Fibroblast of lung (primary cell): ENCODE measurements at regions not wholly inside any gene's neighbourhood (a gene's known extent, or its start where the extent isn't known, plus 50 kb on each side); places are given as distances from the start of the nearest gene placed in this dataset.

Source experiments
- DNase-seq, 2 donors: peaks; one replicate each; pipeline versions ENCODE4 v3.0.0 to v3.0.0-alpha.2; 2010; ENCODE audit warnings: low read depth in 2 of 2
- H2AFZ ChIP-seq: 2 replicates; pipeline ENCODE4 v1.5.1; 2012; ENCODE audit warnings: low read length, control low read depth, inconsistent platforms
- H3K27ac ChIP-seq: 2 replicates; pipeline ENCODE4 v1.5.1; 2011; ENCODE audit warnings: low read length, control low read depth; ENCODE audit not compliant: insufficient read depth
- H3K27me3 ChIP-seq: 2 replicates; pipeline ENCODE4 v1.5.1; 2011; ENCODE audit warnings: mild to moderate bottlenecking, low read length; ENCODE audit not compliant: control insufficient read depth, insufficient read depth
- H3K36me3 ChIP-seq: 2 replicates; pipeline ENCODE4 v1.5.1; 2011; ENCODE audit warnings: low read length; ENCODE audit not compliant: control insufficient read depth, insufficient read depth
- H3K4me1 ChIP-seq: 2 replicates; pipeline ENCODE4 v1.5.1; 2011; ENCODE audit warnings: low read length; ENCODE audit not compliant: control insufficient read depth, insufficient read depth; ENCODE audit errors: extremely low read depth
- H3K4me2 ChIP-seq: 2 replicates; pipeline ENCODE4 v1.5.1; 2011; ENCODE audit warnings: low read length, control low read depth; ENCODE audit not compliant: insufficient read depth; ENCODE audit errors: extremely low read depth
- H3K4me3 ChIP-seq, 4 experiments: fragments of 200-600 bp in 1 of 4; sonication (generic) in 1 of 4; replicated peaks in 1 of 4; 2 replicates each; pipeline ENCODE4 v1.5.1; 2011 to 2016; ENCODE audit warnings: low read length in 4 of 4, low read depth in 3 of 4, mild to moderate bottlenecking in 3 of 4, control low read depth in 2 of 4, inconsistent platforms in 1 of 4, mixed read lengths in 1 of 4; ENCODE audit not compliant: insufficient read depth in 1 of 4; ENCODE audit errors: control extremely low read depth in 1 of 4
- H3K79me2 ChIP-seq: 2 replicates; pipeline ENCODE4 v1.5.1; 2012; ENCODE audit warnings: mild to moderate bottlenecking, low read length, inconsistent platforms; ENCODE audit not compliant: control insufficient read depth, insufficient read depth
- H3K9ac ChIP-seq: 2 replicates; pipeline ENCODE4 v1.5.1; 2011; ENCODE audit warnings: mild to moderate bottlenecking, low read length, control low read depth; ENCODE audit not compliant: insufficient read depth
- H3K9me3 ChIP-seq: 2 replicates; pipeline ENCODE4 v1.5.1; 2012; ENCODE audit warnings: low read depth, low read length; ENCODE audit not compliant: control insufficient read depth, insufficient read depth
- H4K20me1 ChIP-seq: 2 replicates; pipeline ENCODE4 v1.5.1; 2011; ENCODE audit warnings: low read length; ENCODE audit not compliant: control insufficient read depth, insufficient read depth; ENCODE audit errors: extremely low read depth
- EZH2 ChIP-seq: IDR thresholded peaks from 2 replicates; pipeline ENCODE4 v1.5.1; 2012; ENCODE audit warnings: low read length, control low read depth, mild to moderate bottlenecking; ENCODE audit errors: missing control alignments
- TF ChIP-seq, protein P1 (sequence below), 2 donors: IDR thresholded peaks in 1 of 2; conservative IDR thresholded peaks in 1 of 2; 1 replicate in 1 of 2; 2 replicates in 1 of 2; pipeline ENCODE4 v1.5.1; 2011 to 2012; ENCODE audit warnings: low read length in 2 of 2, control low read depth in 1 of 2, inconsistent platforms in 1 of 2, low read depth in 1 of 2, mild to moderate bottlenecking in 1 of 2

GRCh38 chr14:87076146-87076545 is 916.8 kb downstream of the GALC start:
- H3K27ac ChIP-seq: no peak overlapping the region
- H3K27me3 ChIP-seq: no peaks in the 10 kb centered on the region
- no peaks in the 10 kb centered on the region for H3K9me3 ChIP-seq
- no peaks in the 10 kb centered on the region for H3K79me2 ChIP-seq
- TF ChIP-seq, protein P1, sequence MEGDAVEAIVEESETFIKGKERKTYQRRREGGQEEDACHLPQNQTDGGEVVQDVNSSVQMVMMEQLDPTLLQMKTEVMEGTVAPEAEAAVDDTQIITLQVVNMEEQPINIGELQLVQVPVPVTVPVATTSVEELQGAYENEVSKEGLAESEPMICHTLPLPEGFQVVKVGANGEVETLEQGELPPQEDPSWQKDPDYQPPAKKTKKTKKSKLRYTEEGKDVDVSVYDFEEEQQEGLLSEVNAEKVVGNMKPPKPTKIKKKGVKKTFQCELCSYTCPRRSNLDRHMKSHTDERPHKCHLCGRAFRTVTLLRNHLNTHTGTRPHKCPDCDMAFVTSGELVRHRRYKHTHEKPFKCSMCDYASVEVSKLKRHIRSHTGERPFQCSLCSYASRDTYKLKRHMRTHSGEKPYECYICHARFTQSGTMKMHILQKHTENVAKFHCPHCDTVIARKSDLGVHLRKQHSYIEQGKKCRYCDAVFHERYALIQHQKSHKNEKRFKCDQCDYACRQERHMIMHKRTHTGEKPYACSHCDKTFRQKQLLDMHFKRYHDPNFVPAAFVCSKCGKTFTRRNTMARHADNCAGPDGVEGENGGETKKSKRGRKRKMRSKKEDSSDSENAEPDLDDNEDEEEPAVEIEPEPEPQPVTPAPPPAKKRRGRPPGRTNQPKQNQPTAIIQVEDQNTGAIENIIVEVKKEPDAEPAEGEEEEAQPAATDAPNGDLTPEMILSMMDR (conservative IDR thresholded peaks at IDR 0.05 in 1 of 2, IDR thresholded peaks at IDR 0.05 in 1 of 2; ENCODE audit: low read depth in 1 of 2, low read length in 2 of 2): no peak
- no peak for TF ChIP-seq EZH2
- no peaks in the 10 kb centered on the region for H3K36me3 ChIP-seq
- H3K4me3 ChIP-seq: no peak overlapping the region
- no peak for DNase-seq
- no peaks in the 10 kb centered on the region for H4K20me1 ChIP-seq
- no peak overlapping the region for H2AFZ ChIP-seq
- H3K4me1 ChIP-seq: no peaks in the 10 kb centered on the region
- H3K4me2 ChIP-seq: no peak overlapping the region
- no peak overlapping the region for H3K9ac ChIP-seq

DNA sequence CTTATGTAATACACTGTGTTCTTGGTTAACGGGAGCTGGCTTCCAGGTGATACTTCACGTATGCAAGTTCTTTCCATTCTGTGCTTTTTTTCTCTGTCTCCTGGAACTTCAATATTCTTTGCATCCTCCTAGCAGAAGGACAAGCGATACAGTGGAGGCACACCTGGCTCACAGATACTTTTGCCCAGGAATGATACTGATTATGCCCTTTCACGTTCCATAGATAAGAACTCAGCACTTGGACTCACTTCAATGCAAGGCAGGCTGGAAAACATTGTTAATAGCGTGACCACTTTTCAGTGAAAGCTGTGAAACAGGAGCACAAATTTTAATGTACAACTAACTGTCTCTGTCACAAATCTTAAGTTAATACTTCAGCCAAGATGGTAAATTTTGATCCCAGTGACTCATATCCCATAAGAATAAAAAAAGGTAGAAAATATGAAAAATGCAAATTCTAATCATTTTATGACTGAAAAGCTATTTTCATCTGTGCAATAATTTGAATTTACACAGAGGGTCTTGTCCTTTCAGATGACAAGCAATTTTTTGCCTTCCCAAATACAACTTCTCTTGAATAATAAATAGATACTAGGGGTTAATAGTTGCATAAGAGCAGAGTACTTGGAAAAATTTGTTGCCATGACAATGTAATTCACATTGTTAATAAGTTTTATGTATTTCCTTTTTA is 919.0 kb downstream of the GALC start:
- no peak for TF ChIP-seq EZH2
- TF ChIP-seq, protein P1 (conservative IDR thresholded peaks at IDR 0.05 in 1 of 2, IDR thresholded peaks at IDR 0.05 in 1 of 2; ENCODE audit: low read depth in 1 of 2, low read length in 2 of 2): no peak

DNA sequence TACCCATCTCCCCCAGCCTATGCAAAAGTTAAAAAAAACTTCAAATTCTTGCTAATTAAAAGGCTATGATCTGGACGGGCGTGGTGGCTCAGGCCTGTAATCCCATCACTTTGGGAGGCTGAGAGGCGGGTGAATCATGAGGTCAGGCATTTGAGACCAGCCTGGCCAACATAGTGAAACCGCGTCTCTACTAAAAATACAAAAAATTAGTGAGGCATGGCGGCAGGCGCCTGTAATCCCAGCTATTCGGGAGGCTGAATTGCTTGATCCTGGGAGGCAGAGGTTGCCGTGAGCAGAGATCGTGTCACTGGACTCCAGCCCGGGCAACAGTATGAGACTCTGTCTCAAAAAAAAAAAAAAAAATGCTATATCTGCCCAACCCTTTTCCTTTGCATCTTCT is 925.4 kb downstream of the GALC start:
- H3K4me3 ChIP-seq: no peak overlapping the region
- no peak for DNase-seq
- TF ChIP-seq, protein P1 (conservative IDR thresholded peaks at IDR 0.05 in 1 of 2, IDR thresholded peaks at IDR 0.05 in 1 of 2; ENCODE audit: low read depth in 1 of 2, low read length in 2 of 2): no peak
- no peak for TF ChIP-seq EZH2
- H3K4me1 ChIP-seq: no peaks in the 10 kb centered on the region
- no peaks in the 10 kb centered on the region for H3K27me3 ChIP-seq
- no peak overlapping the region for H3K27ac ChIP-seq
- H4K20me1 ChIP-seq: no peaks in the 10 kb centered on the region
- H3K36me3 ChIP-seq: no peaks in the 10 kb centered on the region
- H2AFZ ChIP-seq: no peak overlapping the region
- H3K79me2 ChIP-seq: no peaks in the 10 kb centered on the region
- no peak overlapping the region for H3K9ac ChIP-seq
- no peaks in the 10 kb centered on the region for H3K9me3 ChIP-seq
- no peak overlapping the region for H3K4me2 ChIP-seq

More for the DNA sequence above, 919.0 kb downstream of the GALC start:
- H3K27me3 ChIP-seq: no peaks in the 10 kb centered on the region
- no peak overlapping the region for H3K9ac ChIP-seq
- no peak for DNase-seq
- H3K4me1 ChIP-seq: no peaks in the 10 kb centered on the region
- no peak overlapping the region for H3K27ac ChIP-seq
- H3K79me2 ChIP-seq: no peaks in the 10 kb centered on the region
- H3K4me2 ChIP-seq: no peak overlapping the region
- H4K20me1 ChIP-seq: no peaks in the 10 kb centered on the region
- H3K36me3 ChIP-seq: no peaks in the 10 kb centered on the region
- H3K4me3 ChIP-seq: no peak overlapping the region
- no peaks in the 10 kb centered on the region for H3K9me3 ChIP-seq
- no peak overlapping the region for H2AFZ ChIP-seq
